T-cell (primary cell): ENCODE measurements at regions not wholly inside any gene's neighbourhood (a gene's known extent, or its start where the extent isn't known, plus 50 kb on each side); places are given as distances from the start of the nearest gene placed in this dataset.

Experiments used
- ATAC-seq, 4 experiments: fragments of 200-7000 bp in 3 of 4; fragments of 150-1000 bp in 1 of 4; cut with Tn5 transposase; replicated peaks in 1 of 4; 1 replicate in 3 of 4; 2 replicates in 1 of 4; pipeline ENCODE4 v1.10.0; 2021; ENCODE audit warnings: moderate library complexity in 3 of 4, mild to moderate bottlenecking in 2 of 4, moderate number of reproducible peaks in 1 of 4
- CTCF ChIA-PET, 2 donors: fragments of 300-600 bp; sonication (Branson Sonifier 250); formaldehyde crosslinking; loops; one replicate each; lab custom pipeline; 2022; ENCODE audit warnings: antibody characterized with exemption in 2 of 2; lab: Charles Lee
- POLR2A ChIA-PET, 2 donors: fragments of 300-600 bp; sonication (Branson Sonifier 250); formaldehyde crosslinking; loops; one replicate each; lab custom pipeline; 2022; ENCODE audit warnings: antibody characterized with exemption in 2 of 2; lab: Charles Lee
- DNase-seq, 35 experiments: peaks; one replicate each; pipeline versions ENCODE4 v3.0.0 to v3.0.0-alpha.2; 2013 to 2023
- H3K27ac ChIP-seq: one replicate; pipeline ENCODE4 v1.5.1; 2013; ENCODE audit warnings: low read length
- H3K27me3 ChIP-seq, 2 experiments: replicated peaks in 1 of 2; 1 replicate in 1 of 2; 2 replicates in 1 of 2; pipeline versions ENCODE4 v1.6.1 to v1.7.0; 2013; ENCODE audit warnings: low read length in 1 of 2, mixed read lengths in 1 of 2; ENCODE audit not compliant: control insufficient read depth in 2 of 2, insufficient read depth in 2 of 2; ENCODE audit errors: extremely low read depth in 1 of 2
- H3K36me3 ChIP-seq, 2 donors: 1 replicate in 1 of 2; 2 replicates in 1 of 2; pipeline versions ENCODE4 v1.6.1 to v1.7.0; 2013; ENCODE audit warnings: low read length in 1 of 2; ENCODE audit not compliant: control insufficient read depth in 2 of 2, insufficient read depth in 1 of 2; ENCODE audit errors: extremely low read depth in 1 of 2
- H3K4me1 ChIP-seq, 2 experiments: 1 replicate in 1 of 2; 2 replicates in 1 of 2; pipeline versions ENCODE4 v1.6.1 to v1.7.0; 2013; ENCODE audit warnings: low read length in 2 of 2, mixed read lengths in 1 of 2; ENCODE audit not compliant: insufficient read depth in 2 of 2, control insufficient read depth in 1 of 2; ENCODE audit errors: extremely low read depth in 1 of 2
- H3K4me3 ChIP-seq, 2 donors: 1 replicate in 1 of 2; 2 replicates in 1 of 2; pipeline versions ENCODE4 v1.5.1 to v1.7.0; 2013; ENCODE audit warnings: mild to moderate bottlenecking in 2 of 2, low read length in 1 of 2, moderate library complexity in 1 of 2; ENCODE audit not compliant: control insufficient read depth in 1 of 2; ENCODE audit errors: extremely low read depth in 1 of 2
- H3K9me3 ChIP-seq: 2 replicates; pipeline ENCODE4 v1.7.0; 2013
- H3K27ac Mint-ChIP-seq, 2 donors: one replicate each; pipeline ENCODE4 v1.8.0; 2020 to 2021; ENCODE audit warnings: mild to moderate bottlenecking in 2 of 2, mixed read lengths in 2 of 2
- H3K27me3 Mint-ChIP-seq, 2 donors: one replicate each; pipeline ENCODE4 v1.8.0; 2021 to 2022; ENCODE audit warnings: mixed read lengths in 2 of 2
- H3K36me3 Mint-ChIP-seq: one replicate; pipeline ENCODE4 v1.8.0; 2021; ENCODE audit warnings: mixed read lengths
- H3K4me1 Mint-ChIP-seq, 3 donors: one replicate each; pipeline ENCODE4 v1.8.0; 2020 to 2022; ENCODE audit warnings: mixed read lengths in 3 of 3, mild to moderate bottlenecking in 1 of 3
- H3K4me3 Mint-ChIP-seq, 3 donors: one replicate each; pipeline ENCODE4 v1.8.0; 2020 to 2022; ENCODE audit warnings: mild to moderate bottlenecking in 3 of 3, mixed read lengths in 3 of 3, moderate library complexity in 3 of 3
- H3K9me3 Mint-ChIP-seq, 3 donors: one replicate each; pipeline ENCODE4 v1.8.0; 2020 to 2022; ENCODE audit warnings: mixed read lengths in 3 of 3
- WGBS: methylation state at CpG from one replicate; pipeline ENCODE4 v1.1.5; 2013; ENCODE audit warnings: missing lambda C conversion rate; ENCODE audit not compliant: insufficient coverage; 5-methylcytosine and 5-hydroxymethylcytosine counted together

- H3K27ac ChIP-seq: no peak overlapping the region
- ChIA-PET CTCF (no interaction called here), POLR2A (no interaction called here)
- H3K27me3 ChIP-seq: peaks cover 0 to 73% of the 10 kb centered on the region in 2 experiments
- Mint-ChIP-seq H3K4me3 (no peak overlapping the region), H3K27ac (no peak overlapping the region), H3K36me3 (no peaks in the 10 kb centered on the region), H3K4me1 (peaks cover 0 to 9% (median 5%) of the 10 kb centered on the region in 3 donors), H3K9me3 (no peaks in the 10 kb centered on the region), H3K27me3 (peaks cover 7 to 43% of the 10 kb centered on the region in 2 donors)
- no peak overlapping the region for H3K4me3 ChIP-seq
- H3K9me3 ChIP-seq: no peaks in the 10 kb centered on the region
- H3K36me3 ChIP-seq: no peaks in the 10 kb centered on the region
- 94% methylated on average over 14 of the region's 20 CpGs for WGBS
- DNase-seq (no peak), ATAC-seq (no peak)
- peaks cover 5 to 8% of the 10 kb centered on the region in 2 experiments for H3K4me1 ChIP-seq
Observed at GRCh38 chr20:62527781-62528180, 52.0 kb upstream of the GATA5 start.

DNA sequence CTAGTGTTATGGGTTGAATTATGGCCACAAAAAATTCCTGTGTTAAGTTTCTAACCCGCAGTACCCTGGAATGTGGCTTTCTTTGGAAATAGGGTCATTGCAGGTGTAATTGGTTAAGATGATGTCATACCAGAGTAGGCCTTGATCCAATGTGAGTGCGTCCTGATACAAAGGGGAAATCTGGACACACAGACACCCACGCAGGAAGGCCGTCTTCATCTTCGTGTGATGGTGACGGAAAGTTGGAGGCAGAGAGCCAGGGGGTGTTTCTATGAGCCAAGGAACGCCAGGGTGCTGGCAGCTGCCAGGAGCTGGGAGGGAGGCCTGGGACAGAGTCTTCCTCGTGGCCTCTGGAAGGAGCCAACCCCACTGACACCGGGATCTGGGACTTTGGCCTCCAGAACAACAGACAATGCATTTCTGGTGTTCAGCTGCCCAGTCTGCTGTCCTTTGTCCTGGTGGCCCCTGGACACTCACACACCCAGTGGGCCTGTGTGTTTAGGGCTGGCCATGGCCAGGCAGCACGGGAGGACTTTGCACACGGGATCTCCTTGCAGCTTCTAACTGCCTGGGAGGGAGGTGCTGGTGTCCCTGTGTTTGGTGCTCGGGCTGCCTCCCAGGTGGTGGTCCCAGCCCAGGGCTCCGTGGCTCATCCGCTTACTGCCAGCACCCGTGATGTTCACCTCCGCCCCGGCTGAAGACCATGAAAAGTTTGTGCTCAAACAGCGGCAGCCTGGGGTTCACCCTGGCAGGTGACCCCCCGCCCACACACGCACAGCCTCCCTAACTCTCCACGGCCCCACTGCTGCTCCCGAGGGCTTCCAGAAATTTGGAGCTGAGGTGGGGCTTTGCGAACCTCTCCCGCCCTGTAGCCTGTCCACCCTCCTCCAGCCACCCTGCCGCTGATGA, 53.4 kb upstream of the GATA5 start:
- Histone ChIP-seq H3K36me3 (no peaks in the 10 kb centered on the region), H3K27me3 (peaks cover 0 to 69% of the 10 kb centered on the region in 2 experiments), H3K4me3 (no peak overlapping the region), H3K27ac (no peak overlapping the region), H3K4me1 (peaks cover 7% of the 10 kb centered on the region in 2 experiments), H3K9me3 (no peaks in the 10 kb centered on the region)
- ChIA-PET CTCF (interaction anchor here in 1 of 2 donors (0.9 kb wide), 1 partner anchor 279 kb away, joined by 5 read pairs; no protein-coding TSS in a partner anchor), POLR2A (no interaction called here)
- Mint-ChIP-seq H3K27ac (no peak overlapping the region), H3K9me3 (no peaks in the 10 kb centered on the region), H3K4me3 (no peak overlapping the region), H3K4me1 (peaks cover 0 to 3% (median 0%) of the 10 kb centered on the region in 3 donors), H3K27me3 (peaks cover 7 to 37% of the 10 kb centered on the region in 2 donors), H3K36me3 (no peaks in the 10 kb centered on the region)
- 86% methylated on average over 21 of the region's 25 CpGs for WGBS
- no peak for DNase-seq
- no peak for ATAC-seq

GRCh38 chr20:62529896-62530642, 54.3 kb upstream of the GATA5 start:
- no peaks in the 10 kb centered on the region for H3K36me3 ChIP-seq
- ChIA-PET POLR2A (no interaction called here), CTCF (interaction anchor here in 1 of 2 donors (0.9 kb wide), 1 partner anchor 278 kb away, joined by 5 read pairs; no protein-coding TSS in a partner anchor)
- H3K27me3 ChIP-seq: peaks cover 0 to 60% of the 10 kb centered on the region in 2 experiments
- no peak for DNase-seq
- H3K27ac ChIP-seq: no peak overlapping the region
- no peaks in the 10 kb centered on the region for H3K9me3 ChIP-seq
- 79% methylated on average over 13 of the region's 25 CpGs for WGBS
- H3K27ac Mint-ChIP-seq: no peak overlapping the region
- H3K9me3 Mint-ChIP-seq: no peaks in the 10 kb centered on the region
- H3K4me3 ChIP-seq: no peak overlapping the region
- H3K36me3 Mint-ChIP-seq: no peaks in the 10 kb centered on the region
- H3K4me3 Mint-ChIP-seq: no peak overlapping the region
- H3K27me3 Mint-ChIP-seq: peaks cover 7 to 33% of the 10 kb centered on the region in 2 donors
- peaks cover 0 to 7% of the 10 kb centered on the region in 2 experiments for H3K4me1 ChIP-seq
- ATAC-seq: no peak
- H3K4me1 Mint-ChIP-seq: no peaks in the 10 kb centered on the region

- 85% methylated on average over 16 of the region's 16 CpGs for WGBS
- DNase-seq (no peak), ATAC-seq (no peak)
- H3K9me3 ChIP-seq: no peaks in the 10 kb centered on the region
- peaks cover 0 to 2% of the 10 kb centered on the region in 2 experiments for H3K4me1 ChIP-seq
- ChIA-PET CTCF (no interaction called here), POLR2A (no interaction called here)
- no peak overlapping the region for H3K27ac ChIP-seq
- peaks cover 0 to 57% of the 10 kb centered on the region in 2 experiments for H3K27me3 ChIP-seq
- no peak overlapping the region for H3K27ac Mint-ChIP-seq
- no peak overlapping the region for H3K4me3 Mint-ChIP-seq
- H3K36me3 ChIP-seq: no peaks in the 10 kb centered on the region
- no peaks in the 10 kb centered on the region for H3K36me3 Mint-ChIP-seq
- H3K27me3 Mint-ChIP-seq: peaks cover 7 to 28% of the 10 kb centered on the region in 2 donors
- no peaks in the 10 kb centered on the region for H3K4me1 Mint-ChIP-seq
- no peaks in the 10 kb centered on the region for H3K9me3 Mint-ChIP-seq
- H3K4me3 ChIP-seq: no peak overlapping the region
Observed at GRCh38 chr20:62530643-62531032, 54.8 kb upstream of the GATA5 start.

- no peaks in the 10 kb centered on the region for H3K9me3 Mint-ChIP-seq
- WGBS: 77% methylated on average over 18 of the region's 23 CpGs
- POLR2A ChIA-PET: no interaction called here
- no peaks in the 10 kb centered on the region for H3K36me3 Mint-ChIP-seq
- Histone ChIP-seq H3K36me3 (no peaks in the 10 kb centered on the region), H3K4me3 (no peak overlapping the region), H3K9me3 (no peaks in the 10 kb centered on the region), H3K27me3 (peaks cover 0 to 51% of the 10 kb centered on the region in 2 experiments), H3K4me1 (peaks cover 0 to 2% of the 10 kb centered on the region in 2 experiments), H3K27ac (no peak overlapping the region)
- ATAC-seq (no peak), DNase-seq (no peak)
- no peak overlapping the region for H3K27ac Mint-ChIP-seq
- H3K27me3 Mint-ChIP-seq: peaks cover 3 to 22% of the 10 kb centered on the region in 2 donors
- CTCF ChIA-PET: interaction anchor here in 1 of 2 donors (0.6 kb wide), 1 partner anchor 1512 kb away, joined by 3 read pairs; no protein-coding TSS in a partner anchor
- no peak overlapping the region for H3K4me3 Mint-ChIP-seq
- H3K4me1 Mint-ChIP-seq: no peaks in the 10 kb centered on the region
Observed at GRCh38 chr20:62531046-62531838, 55.4 kb upstream of the GATA5 start.

- Histone ChIP-seq H3K4me3 (no peak overlapping the region), H3K36me3 (no peaks in the 10 kb centered on the region), H3K4me1 (peaks cover 0 to 2% of the 10 kb centered on the region in 2 experiments), H3K9me3 (no peaks in the 10 kb centered on the region), H3K27ac (no peak overlapping the region), H3K27me3 (peaks cover 0 to 41% of the 10 kb centered on the region in 2 experiments)
- Mint-ChIP-seq H3K4me1 (no peaks in the 10 kb centered on the region), H3K9me3 (no peaks in the 10 kb centered on the region), H3K36me3 (no peaks in the 10 kb centered on the region), H3K27me3 (peaks cover 0 to 17% of the 10 kb centered on the region in 2 donors), H3K4me3 (no peak overlapping the region), H3K27ac (no peak overlapping the region)
- WGBS: 90% methylated on average over 12 of the region's 12 CpGs
- POLR2A ChIA-PET: no interaction called here
- CTCF ChIA-PET: no interaction called here
- ATAC-seq: no peak
- no peak for DNase-seq
Observed at GRCh38 chr20:62532921-62533320, 57.1 kb upstream of the GATA5 start.
